ENCODE measurements at regions not wholly inside any gene's neighbourhood (a gene's known extent, or its start where the extent isn't known, plus 50 kb on each side); places are given as distances from the start of the nearest gene placed in this dataset.

DNA sequence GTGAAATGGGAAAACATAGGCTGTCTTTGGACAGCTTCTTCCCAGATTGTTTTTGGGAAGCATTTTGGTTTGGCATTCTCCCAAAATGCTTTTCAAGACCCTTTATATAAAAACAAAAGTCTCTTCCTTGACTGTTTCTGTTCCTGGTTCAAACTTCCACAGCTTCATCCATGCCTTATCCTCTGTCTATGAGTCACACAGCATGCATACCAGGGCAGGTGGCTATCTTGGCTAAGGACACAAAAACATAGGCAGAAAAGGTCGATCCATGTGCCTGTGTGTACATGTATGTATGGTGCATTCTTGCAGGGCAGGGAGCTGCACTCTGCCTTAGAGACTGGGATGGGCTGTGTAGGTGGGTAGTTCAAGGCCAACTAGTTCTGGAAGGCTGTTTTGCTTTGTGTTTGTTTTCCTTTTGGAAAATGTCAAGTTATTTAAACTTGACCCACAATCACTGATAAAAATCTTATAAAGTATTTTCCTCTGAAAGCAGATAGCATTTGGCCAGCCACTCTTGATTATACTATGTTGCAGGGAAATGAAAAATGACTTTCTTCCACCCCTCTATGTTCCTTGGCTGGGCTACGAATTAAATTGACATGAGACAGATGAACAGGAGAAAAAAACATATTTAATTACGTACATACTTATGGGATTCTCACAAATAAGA lies 437.0 kb downstream of the SIPA1L2 start:
- DNase-seq (ENCODE audit: low spot score), result no peak
- Histone ChIP-seq H3K36me3 (no peaks in the 10 kb centered on the region), H3K9me3 (no peaks in the 10 kb centered on the region), H3K27ac (no peak overlapping the region), H3K4me1 (no peaks in the 10 kb centered on the region), H3K27me3 (no peaks in the 10 kb centered on the region), H3K4me3 (no peak overlapping the region)
- TF ChIP-seq, protein P1, sequence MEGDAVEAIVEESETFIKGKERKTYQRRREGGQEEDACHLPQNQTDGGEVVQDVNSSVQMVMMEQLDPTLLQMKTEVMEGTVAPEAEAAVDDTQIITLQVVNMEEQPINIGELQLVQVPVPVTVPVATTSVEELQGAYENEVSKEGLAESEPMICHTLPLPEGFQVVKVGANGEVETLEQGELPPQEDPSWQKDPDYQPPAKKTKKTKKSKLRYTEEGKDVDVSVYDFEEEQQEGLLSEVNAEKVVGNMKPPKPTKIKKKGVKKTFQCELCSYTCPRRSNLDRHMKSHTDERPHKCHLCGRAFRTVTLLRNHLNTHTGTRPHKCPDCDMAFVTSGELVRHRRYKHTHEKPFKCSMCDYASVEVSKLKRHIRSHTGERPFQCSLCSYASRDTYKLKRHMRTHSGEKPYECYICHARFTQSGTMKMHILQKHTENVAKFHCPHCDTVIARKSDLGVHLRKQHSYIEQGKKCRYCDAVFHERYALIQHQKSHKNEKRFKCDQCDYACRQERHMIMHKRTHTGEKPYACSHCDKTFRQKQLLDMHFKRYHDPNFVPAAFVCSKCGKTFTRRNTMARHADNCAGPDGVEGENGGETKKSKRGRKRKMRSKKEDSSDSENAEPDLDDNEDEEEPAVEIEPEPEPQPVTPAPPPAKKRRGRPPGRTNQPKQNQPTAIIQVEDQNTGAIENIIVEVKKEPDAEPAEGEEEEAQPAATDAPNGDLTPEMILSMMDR (IDR thresholded peaks at IDR 0.05), result no peak

DNA sequence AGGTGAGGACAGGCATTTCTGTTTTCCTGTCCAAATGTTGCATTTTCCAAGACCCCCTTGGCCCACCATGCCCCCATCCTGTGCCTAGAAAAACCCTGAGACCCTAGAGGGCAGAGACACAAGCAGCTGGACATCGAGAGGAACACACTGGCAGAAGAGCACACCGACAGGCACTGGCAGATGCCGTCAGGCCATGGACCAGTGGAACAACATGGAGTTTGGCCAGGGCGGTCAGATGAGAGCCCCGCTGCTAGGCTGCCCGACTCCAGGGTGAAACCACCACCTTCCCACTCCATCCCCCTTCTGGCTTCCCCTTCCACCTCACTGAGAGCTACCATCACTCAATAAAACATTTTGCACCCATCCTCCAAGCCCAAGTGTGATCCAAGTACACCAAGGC lies 438.4 kb downstream of the SIPA1L2 start:
- Histone ChIP-seq H3K4me3 (no peak overlapping the region), H3K27ac (no peak overlapping the region), H3K9me3 (no peaks in the 10 kb centered on the region), H3K4me1 (no peaks in the 10 kb centered on the region), H3K27me3 (no peaks in the 10 kb centered on the region), H3K36me3 (no peaks in the 10 kb centered on the region)
- DNase-seq (ENCODE audit: low spot score), result no peak
- TF ChIP-seq, protein P1 (IDR thresholded peaks at IDR 0.05), result no peak

DNA sequence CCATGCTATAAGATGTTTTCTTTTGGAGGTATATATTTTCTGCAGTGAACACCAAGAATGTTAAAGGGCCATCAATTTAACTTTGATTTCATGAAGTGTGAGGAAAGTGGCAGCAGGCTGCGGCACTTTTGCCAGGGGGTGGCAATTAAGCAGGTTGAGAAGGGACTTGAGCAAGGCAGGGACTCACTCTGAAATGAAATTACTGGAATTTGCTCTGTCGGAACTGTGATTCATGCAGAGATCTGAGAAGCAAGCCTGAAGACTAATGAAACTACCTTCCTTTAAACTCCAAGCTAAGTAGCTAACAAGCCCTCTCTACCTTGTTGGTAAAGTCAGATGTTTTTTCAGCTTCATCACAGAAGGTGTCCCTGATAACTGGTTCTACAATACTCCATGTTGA lies 441.6 kb downstream of the SIPA1L2 start:
- no peak overlapping the region for H3K4me3 ChIP-seq
- TF ChIP-seq, protein P1 (IDR thresholded peaks at IDR 0.05), result no peak
- no peaks in the 10 kb centered on the region for H3K4me1 ChIP-seq
- no peaks in the 10 kb centered on the region for H3K27me3 ChIP-seq
- H3K36me3 ChIP-seq, result no peaks in the 10 kb centered on the region
- H3K27ac ChIP-seq, result no peak overlapping the region
- H3K9me3 ChIP-seq, result no peaks in the 10 kb centered on the region
- no peak for DNase-seq (ENCODE audit: low spot score)

DNA sequence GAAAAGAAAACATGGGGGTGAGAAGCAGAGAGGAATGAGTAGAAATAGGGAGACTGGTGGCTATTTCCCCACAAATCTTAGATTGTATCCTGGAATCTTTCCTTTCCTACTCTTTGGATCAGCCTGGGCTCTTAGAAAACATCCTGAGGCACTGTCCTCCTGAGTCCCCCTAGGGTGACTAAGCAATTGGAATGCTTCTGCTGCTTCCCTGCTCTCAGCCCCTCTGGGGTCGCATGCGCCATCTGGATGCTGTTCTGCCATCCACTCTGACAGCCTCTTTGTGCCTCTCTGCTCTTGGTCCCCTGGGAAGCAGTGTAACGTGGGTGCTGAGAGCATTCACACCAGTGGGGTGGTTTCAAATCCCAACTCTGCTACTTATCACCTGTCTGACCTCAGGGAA lies 443.0 kb downstream of the SIPA1L2 start:
- Histone ChIP-seq H3K4me1 (no peaks in the 10 kb centered on the region), H3K4me3 (no peak overlapping the region), H3K27ac (no peak overlapping the region), H3K9me3 (no peaks in the 10 kb centered on the region), H3K27me3 (no peaks in the 10 kb centered on the region), H3K36me3 (no peaks in the 10 kb centered on the region)
- no peak for DNase-seq (ENCODE audit: low spot score)
- TF ChIP-seq, protein P1 (IDR thresholded peaks at IDR 0.05), result no peak

DNA sequence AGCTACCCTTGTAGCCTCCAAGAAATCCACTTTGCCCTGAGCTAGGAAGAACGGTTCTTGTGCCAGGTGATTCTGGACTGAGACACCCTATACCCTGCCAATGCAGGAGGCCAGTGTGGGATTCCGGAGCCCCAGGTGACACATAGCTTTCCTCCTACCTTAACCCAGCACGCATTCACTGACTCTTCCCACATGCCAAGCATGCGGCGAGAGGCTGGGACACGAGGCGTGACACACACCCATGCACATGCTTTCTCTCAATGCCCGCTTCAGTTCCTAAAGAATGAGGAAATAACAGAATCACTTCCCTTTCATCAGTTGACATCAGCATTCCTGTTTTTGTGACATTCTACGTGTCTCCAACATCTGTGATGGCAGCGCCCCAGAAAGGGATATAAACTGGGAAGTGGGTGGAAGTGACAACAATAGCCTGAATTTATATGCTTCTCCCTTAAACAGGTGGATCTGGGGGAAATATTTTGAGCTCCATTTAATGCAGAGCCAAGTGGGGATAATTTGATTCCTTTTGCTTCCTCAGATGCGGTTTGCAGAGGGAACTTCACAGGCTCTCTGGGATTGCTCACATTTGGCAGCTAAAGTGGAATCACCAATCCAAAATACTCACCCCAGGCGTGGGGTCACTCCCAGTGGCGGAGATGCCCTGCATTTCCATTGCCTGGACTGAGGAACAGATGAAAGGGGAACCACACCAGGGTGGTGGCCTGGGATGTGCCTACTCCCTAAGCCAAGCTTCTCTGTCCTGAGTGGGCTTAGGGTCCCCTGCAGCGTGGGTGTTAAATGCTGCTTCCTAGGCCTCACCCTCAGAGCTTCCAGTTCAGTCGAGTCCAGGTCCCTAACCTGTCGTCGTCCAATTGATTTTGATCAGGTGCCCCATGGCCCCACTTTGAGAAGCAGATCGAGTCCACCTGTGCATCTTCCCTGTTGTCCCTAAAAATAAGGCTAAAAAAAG lies 445.1 kb downstream of the SIPA1L2 start:
- TF ChIP-seq, protein P1 (IDR thresholded peaks at IDR 0.05), result no peak
- Histone ChIP-seq H3K27ac (no peak overlapping the region), H3K4me3 (no peak overlapping the region), H3K27me3 (no peaks in the 10 kb centered on the region), H3K4me1 (peaks cover 0 to 6% of the 10 kb centered on the region in 2 donors), H3K9me3 (no peaks in the 10 kb centered on the region), H3K36me3 (no peaks in the 10 kb centered on the region)
- DNase-seq (ENCODE audit: low spot score), result no peak

Data from right atrium auricular region (tissue), 2 donors.